ENCODE measurements at regions not wholly inside any gene's neighbourhood (a gene's known extent, or its start where the extent isn't known, plus 50 kb on each side); places are given as distances from the start of the nearest gene placed in this dataset.
"Not testable (repeated sequence)": the region's sequence is repeated elsewhere in the genome, so short reads cannot be mapped to it uniquely, and the experiment has no call there.

DNA sequence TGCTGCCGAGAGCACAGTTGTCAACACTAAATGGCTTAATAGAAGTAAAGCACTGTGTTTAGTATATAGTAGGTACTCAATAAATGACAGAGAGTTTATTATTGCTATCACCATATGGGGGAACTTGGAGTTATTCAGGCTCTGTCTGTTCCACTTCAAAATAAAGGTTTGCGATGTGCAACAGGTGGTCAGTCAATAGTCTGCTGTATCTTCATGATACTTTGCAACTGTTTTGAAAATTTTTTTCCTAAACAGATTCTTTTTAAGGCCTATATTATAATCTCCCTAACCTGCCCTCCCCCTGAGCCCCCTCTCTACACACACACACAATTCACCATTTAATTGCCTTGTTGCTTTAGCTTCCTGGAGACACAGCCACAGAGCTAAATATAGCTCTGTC lies 164.7 kb upstream of the NR2F2 start:
- DNase-seq (ENCODE audit: low read depth in 2 of 2): no peak

DNA sequence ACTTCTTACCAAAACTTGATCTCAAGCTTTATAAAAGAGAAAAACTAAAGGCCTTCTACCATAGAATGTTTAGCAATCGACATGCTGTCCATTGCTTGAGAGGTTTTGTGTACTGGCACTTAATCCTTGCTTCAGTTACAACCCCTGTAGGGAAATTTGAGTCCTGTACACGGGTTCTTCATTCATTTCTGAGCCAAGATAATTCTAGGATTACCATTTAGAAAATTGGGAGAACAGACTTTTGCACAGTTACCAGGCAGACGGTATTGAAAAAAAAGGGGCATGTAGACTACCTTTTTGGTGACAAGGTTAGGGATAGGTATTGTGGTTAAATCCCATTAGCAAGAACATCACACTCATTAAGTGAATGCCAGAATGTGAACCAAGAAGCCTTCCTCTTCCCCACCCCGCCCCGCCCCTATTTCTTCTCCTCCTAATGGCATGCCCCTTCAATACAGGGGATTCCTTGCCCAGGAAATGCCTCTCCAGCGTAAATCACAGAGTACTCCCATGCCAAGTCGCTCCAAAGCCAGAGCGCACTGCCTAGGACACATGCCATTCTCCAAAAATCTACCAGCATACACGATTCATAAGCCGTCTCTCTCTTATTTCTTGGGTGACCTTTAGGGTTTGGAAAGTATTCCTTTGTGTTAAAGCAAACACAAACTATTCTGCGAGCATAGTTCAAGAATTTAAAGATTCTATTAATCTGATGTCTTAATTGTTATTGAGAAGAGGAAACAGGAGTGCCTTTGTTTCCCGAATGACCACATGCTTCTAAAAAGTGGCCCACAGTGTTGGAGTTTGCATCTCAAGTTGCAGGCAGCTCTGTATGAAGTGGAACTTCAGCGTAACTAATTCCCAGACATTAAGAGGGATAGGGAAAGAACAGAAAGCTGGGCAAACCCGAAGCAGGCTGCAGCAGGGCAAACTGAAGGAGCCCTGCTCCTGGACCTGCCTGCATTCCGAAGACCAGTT lies 164.0 kb upstream of the NR2F2 start:
- DNase-seq (ENCODE audit: low read depth in 2 of 2): no peak

DNA sequence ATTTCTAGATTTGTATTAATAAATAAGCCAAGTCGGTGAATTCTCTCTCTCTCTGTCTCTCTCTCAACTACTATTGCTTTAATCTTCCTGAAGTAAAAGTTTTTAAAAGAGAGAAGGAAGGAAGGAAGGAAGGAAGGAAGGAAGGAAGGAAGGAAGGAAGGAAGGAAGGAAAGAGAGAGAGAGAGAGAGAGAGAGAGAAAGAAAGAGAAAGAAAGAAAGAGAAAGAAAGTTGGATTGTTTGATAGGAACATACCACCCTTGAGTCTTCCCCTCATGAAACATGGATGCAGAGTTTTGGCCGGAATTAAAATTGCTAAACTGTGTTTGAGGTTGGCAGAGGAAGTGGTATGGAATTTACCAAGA lies 159.9 kb upstream of the NR2F2 start:
- not testable (repeated sequence) for DNase-seq (ENCODE audit: low read depth in 2 of 2)

DNA sequence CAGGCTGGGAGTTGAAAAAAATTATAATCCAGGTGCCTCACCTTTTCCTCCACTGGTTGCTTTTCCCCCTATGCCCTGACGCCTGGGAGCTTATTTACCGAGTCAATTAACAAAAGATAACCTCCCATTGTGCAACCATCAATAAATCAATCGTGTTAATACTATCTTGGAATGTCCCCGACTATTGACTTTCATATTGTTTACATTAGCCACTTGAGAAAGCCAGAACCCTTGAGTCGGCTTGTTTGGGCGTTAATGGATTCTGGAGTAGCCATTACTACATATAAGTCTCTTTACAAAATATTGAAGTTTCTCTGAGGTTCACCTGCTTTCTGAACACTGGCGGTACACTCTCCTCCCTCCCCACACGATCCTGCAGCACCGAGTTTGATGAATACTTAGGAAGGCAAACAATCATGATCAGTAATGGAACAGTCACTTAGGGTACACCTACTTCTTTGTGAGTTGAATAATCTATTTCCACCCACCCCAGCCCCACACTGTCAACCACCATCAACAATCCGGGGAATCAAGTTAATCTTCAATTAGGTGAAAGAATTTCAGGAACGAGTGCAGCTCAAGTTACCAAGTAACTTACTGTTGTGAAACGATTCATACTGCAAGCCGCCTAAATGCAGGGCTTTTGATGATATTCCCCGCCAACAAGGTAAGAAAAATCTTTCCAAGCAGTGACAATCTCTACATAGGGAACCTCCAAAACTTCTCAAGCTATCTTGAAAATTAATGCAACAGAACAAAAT lies 159.3 kb upstream of the NR2F2 start:
- no peak for DNase-seq (ENCODE audit: low read depth in 2 of 2)

DNA sequence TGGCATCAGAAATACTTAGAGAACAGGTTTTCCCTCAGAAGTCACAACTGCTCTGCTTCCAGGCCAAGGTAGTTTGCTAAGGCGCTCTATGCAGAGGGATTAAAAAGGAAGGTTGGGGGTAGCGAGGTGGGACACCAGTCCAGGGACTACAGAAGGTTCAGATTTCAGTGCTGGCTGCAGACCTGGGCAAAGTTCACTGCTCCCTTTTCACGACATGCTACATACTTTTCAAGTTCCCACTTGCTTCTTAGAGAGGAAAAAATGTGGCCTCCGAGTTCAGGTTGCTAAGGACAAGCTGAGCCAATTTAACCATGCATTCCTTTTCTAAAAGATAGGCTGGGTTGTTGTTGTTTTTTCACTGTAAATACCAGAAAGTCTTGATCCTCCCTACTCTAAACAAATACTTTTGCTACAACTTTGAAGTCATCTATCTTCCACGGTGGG lies 158.6 kb upstream of the NR2F2 start:
- no peak for DNase-seq (ENCODE audit: low read depth in 2 of 2)

DNA sequence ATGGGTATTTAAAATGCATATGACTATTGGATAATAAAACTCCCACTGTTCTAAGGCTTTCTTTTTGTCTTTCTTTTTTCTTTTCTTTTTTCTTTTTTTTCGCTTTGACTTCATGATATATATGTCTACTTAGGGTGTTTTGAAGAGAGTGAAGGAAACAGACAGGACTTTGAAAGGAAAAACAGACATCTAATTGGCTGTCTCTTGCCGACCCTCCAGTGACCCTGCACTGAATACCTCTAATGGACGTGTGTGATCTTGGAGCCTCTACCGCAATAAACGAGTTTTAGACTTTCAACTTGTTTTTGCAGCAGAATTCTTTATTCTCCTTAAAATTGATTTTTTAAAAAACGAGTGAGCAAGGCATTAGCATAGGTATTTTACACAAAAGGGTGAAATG lies 158.1 kb upstream of the NR2F2 start:
- no peak for DNase-seq (ENCODE audit: low read depth in 2 of 2)

DNA sequence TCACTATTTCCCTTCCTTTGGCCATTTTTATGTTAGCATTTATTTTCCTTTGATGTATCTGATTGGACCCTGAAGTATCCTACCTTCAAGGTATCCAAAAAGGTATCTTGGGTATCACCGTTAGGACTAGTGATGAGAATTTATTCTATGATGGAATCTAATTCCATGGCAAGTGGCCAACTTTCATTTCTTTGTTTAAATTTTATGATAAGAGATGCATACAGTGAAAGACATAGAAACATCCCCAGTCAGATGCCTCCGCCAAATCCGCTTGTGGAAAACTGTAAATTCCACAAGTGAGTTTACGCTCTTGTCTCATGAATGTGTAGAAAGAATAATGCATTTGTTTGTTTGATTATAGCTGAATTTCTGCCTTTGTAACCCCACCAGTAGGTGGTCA lies 153.7 kb upstream of the NR2F2 start:
- DNase-seq (ENCODE audit: low read depth in 2 of 2): no peak

DNA sequence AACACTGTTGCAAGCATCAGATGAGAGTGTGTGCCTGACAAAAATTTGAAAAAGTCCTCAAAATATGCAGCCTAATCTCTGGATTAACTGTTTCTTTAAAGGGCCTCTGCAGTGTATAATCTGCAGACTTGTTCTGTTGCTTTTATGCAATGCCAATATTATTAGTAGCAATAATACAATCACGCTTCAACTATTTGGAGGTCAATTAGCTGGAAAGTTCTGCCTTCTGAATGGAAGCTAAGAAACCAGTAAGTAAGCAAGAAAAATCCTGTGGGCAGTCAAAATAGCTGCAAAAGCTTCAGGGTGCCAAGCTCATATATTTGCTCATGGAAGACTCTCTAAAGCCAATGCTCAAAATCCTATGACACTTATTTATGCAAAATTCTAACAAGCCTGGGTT lies 153.2 kb upstream of the NR2F2 start:
- DNase-seq (ENCODE audit: low read depth in 2 of 2): no peak

DNA sequence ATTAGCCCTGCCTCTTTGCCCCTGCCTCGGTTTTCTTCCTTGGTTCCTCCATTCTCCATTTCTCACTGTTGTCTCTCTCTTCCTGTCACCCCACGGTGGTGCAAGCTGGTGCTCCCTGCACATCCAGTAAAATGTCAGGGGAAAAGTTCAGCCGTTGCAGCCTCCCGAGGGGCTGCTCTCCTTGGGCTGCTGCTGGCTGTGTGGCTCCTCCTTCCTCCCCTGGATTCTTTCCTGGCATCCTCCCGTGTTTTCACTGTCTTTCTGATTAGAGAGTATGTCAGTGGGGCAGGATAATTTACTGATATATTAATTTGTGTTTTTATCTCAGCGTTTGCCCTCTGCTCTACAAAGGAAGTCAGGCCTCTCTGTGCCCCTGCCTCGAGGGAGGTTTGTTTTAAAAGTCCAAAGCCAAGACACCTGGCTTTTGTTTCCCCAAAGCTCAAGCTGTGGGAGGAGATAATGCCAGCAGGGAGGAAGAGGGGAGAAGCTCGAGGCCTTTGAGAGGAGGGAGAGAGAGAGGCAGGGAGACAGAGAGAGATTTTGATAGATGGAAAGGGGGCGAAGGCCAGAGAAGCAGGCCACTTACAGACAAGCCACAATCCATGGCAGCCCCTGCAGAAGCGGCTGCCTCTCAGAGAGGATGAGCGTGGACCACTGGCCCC lies 150.3 kb upstream of the NR2F2 start:
- no peak for DNase-seq (ENCODE audit: low read depth in 2 of 2)

DNA sequence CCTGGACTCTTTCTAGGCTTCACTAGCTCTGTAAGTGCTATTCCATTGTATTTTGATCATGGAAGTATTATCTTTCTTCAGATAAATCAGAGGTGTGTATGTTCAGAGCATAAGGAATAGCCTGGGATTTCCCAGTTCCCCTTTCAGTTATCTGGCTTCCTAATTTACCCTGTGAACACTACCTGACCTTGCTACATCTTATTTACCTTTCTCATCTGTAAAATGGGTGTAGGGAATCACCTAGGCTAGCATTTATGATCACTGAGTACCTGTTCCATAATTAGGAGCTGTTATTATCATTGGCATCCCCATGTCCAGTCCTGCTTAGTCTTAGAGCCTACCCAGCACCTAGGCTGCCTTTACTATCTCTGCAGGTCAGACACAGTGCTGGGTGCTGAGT lies 149.3 kb upstream of the NR2F2 start:
- no peak for DNase-seq (ENCODE audit: low read depth in 2 of 2)

DNA sequence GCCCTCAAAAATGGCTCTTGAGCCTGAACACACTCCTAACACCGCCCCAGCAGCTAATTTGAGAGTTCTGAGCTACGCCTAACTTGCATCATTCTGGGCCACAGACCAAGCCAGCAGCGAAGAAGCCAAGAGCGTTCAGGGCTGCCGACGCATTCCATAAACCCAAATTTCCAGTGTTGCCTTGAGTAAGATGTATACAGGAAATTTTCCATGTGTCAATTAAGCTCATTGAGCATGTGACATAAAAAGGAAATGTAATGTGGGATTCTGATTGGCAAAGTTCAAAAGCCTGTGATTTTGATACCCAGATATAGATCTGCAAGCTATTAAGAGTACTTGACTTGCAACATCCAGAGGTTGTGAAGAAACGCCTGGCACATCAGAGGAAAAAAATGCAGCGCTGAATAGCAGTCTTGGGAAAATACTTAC lies 148.6 kb upstream of the NR2F2 start:
- DNase-seq (ENCODE audit: low read depth in 2 of 2): no peak

DNA sequence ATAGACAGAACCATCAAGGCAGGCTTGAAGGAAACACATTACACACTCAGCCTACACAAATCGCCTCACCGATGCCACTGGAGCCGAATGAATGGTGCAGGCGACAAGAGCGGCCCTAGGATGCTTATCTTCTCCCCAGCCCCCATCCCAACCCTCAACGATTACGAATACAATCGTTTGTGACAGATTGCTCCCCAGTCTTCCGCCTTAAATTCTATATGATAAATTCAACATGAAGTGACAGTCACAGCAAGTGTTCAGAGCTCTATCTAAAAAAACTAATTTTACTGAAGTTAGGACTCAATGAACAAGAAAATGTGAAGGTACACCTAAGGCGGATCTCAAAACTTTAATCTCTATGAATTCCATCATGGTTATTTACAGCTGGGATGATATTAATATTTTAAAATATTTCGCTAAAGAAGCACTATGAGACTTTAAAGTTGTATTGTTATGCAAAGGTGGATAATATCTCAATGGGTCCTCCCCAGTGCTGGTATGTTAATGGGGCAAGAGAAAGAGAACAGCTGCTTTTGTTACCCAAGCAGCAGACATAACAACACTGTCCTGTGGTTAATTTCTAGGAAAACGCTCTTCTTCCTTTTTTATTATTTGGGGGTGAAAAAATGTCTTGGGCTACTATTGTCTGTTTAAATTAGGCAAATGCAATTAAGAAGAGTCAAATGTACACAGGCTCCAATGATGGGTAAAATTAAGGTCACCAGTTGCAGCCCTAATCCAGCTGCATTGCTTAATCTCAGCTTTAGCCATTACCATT lies 147.6 kb upstream of the NR2F2 start:
- DNase-seq (ENCODE audit: low read depth in 2 of 2): no peak

DNA sequence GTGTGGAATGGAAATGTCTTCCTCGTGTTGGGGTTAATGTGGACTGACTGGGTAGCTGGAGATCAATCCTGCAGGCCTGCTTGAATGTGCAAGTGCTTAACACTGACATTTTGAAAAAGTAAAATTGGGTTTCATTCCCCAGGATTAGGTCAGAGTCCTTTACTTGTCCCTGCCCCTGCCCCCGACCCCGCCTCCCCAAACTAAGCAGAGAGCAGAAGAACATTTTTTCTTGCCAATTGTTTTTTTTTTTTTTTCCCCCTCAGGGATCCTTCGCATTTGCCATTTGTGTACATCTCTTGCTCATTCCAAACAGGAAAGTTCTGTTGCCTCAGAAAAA lies 147.0 kb upstream of the NR2F2 start:
- DNase-seq (ENCODE audit: low read depth in 2 of 2): no peak

DNA sequence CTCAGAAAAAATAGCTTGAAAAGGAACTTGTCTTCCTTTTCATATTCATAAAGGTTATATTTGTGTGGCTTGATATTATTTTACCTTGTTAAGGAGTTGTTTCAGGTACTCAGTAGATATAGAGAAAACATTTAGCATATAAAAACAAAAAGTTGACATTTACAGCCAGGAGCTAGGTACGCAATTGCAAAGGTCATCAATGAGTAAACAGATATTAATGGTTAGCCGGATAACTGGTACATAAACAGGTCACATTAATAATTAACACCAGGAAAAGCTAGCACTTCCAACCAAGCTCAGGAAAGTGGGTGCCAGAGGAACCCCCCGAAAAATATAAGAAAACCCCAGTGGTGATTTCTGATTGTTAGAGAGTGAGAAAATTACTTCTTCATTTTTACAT lies 146.6 kb upstream of the NR2F2 start:
- DNase-seq (ENCODE audit: low read depth in 2 of 2): no peak

DNA sequence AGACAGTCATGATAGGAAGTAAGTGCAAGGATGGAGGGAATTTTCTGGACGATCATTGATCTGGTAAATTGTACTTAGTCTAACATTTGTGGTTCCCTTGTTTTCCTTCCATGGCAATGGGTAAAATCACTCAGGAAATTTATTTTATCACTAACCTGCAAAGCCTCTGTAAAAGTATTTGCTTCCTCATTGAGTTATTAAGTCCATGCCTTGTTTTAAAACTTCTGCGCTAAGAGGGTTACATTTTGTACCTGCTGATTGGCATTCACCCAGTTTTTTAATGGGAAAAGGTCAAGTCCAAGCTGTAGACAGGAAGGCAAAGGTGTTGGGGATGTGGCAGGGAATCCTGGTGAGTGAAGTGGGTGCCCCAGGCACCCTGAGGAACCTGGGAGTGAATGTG lies 146.2 kb upstream of the NR2F2 start:
- DNase-seq (ENCODE audit: low read depth in 2 of 2): no peak

DNA sequence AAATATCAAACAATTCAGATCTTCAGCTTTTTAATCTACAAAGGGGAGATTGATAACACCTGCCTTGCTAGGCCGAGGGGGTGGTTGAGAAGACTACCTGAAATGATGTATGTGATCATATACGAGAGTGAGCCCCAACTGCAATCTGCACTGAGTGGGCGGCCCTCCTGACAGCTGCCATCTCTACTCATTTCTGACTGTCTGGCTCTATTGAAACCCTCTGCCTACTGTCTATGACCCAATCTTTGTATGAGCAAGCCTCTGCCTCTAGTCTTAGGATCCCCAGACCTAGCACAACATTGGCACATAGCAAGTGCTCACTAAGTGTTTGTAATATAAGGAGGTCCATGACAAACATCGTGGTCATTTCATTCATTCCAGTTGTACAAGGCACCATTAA lies 144.4 kb upstream of the NR2F2 start:
- DNase-seq (ENCODE audit: low read depth in 2 of 2): no peak

DNA sequence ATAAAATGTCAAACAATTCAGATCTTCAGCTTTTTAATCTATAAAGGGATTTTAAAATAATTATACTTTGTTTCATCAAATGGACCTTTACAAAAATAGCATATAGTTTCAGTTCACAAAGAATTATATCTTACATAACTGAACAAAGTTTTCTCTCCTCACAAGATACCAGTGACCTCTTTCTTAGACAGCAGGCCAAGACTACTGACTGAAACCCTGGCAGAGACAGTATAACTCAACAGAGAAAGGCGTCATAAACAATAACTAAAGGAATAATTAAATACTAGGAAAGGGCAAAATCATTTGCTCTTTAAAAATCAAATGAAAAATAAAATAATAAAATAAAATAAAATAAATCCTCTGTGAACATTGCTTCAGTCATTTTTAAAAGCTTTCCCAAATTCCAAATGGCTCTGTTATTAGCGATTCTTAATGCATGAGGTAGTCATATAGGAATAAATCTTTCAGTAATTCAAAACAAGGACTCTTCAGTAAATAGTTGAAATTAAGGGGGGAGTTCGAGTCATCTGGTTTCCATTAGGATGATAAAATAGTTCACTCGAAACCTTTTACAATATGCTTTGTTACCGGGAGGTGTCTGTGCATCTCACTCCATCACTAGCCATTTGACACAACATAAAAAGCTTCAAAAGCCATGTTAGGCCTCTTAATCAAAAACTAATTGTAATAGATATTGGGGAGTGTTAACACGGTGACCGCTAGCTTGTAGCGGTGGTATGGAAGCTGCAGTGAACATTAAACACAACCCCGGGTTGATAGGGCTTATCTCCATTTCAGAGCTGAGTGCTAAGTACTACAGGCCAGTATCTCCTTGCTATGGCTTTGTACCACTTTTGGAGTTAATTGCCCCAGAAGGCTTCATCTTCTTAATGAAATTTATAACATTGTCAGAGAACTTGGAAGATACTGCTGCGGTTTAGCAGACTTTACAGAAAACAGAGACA lies 142.9 kb upstream of the NR2F2 start:
- DNase-seq (ENCODE audit: low read depth in 2 of 2): no peak

DNA sequence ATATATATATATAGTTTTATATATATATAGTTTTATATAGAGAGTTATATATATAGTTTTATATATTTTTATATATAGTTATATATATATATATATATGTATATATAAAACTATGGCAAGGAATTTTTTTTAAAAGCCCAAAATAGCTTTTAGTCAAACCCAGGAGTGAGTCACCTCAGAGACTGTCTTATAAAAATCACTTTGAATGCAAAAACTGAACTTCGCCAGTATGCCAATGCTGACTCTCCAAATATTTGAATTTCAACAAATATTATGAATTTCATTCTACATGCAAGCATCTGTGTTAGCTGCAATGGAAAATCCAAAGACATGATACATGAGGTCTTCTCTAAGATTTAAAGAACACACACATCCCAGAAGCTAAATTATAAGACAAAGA lies 132.8 kb upstream of the NR2F2 start:
- no peak for DNase-seq (ENCODE audit: low read depth in 2 of 2)

DNA sequence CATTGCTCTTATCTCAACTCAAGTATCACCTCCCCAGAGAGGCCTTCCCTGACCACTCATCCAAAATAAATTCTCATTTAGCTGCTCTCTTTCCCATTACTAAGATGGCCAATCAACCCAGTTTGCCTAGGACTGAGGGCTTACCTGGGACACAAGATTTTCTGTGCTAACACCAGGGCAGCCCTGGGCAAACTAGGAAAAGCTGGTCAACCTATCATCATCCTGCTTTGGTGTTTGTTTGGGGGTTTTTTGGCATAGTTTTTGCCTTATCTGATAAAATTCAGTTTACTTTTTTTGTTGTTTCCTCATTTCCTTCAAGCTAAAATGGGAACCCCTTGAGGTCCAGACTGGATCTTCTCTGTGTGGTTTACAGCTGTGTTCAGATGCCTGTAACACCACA lies 131.4 kb upstream of the NR2F2 start:
- no peak for DNase-seq (ENCODE audit: low read depth in 2 of 2)

DNA sequence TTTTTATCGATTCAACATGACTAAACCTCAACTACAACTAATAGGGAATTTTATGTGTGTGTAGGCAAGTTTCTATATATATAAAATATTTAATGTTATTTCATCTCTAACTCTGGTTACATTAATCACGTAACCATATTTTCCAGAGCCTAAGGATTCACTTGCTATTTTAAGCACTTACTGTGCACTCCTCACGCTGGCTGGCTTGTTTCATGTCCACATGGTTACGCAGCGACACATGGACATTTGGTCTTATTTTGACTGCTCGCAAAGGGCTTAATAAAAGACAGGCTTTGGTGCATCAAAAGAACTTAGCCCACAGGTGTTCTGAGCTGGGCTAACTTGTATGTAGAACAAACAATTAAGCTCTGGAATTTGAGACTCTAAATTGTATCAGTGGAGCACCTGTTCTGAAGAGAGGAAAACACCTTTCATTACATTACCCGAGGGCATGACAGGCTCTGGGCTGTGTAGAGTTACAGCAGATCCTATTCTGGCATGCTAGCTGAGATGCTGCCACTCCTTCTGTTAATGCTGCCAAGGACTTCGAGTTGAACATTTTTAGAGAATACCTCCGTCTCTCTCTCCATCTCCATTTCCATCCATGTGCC lies 130.0 kb upstream of the NR2F2 start:
- no peak for DNase-seq (ENCODE audit: low read depth in 2 of 2)
